Esophagus muscularis mucosa (tissue), 4 donors: ENCODE measurements at regions not wholly inside any gene's neighbourhood (a gene's known extent, or its start where the extent isn't known, plus 50 kb on each side); places are given as distances from the start of the nearest gene placed in this dataset.

Source experiments
- DNase-seq: peaks from one replicate; pipeline ENCODE4 v3.0.0-alpha.2; 2017; ENCODE audit errors: extremely low spot score
- H3K27ac ChIP-seq, 4 donors: fragments of 200-600 bp; sonication (generic); replicated peaks in 1 of 4; 1 replicate in 3 of 4; 2 replicates in 1 of 4; pipeline ENCODE4 v1.5.1; 2016 to 2019; ENCODE audit warnings: mild to moderate bottlenecking in 1 of 4
- H3K27me3 ChIP-seq, 4 donors: fragments of 200-600 bp; sonication (generic); one replicate each; pipeline versions ENCODE4 v1.5.1 to v1.6.0; 2016 to 2019
- H3K36me3 ChIP-seq, 4 donors: fragments of 200-600 bp; sonication (generic); one replicate each; pipeline ENCODE4 v1.5.1; 2016 to 2019
- H3K4me1 ChIP-seq, 4 donors: fragments of 200-600 bp; sonication (generic); one replicate each; pipeline ENCODE4 v1.5.1; 2016 to 2019
- H3K4me3 ChIP-seq, 4 donors: fragments of 200-600 bp; sonication (generic); 1 replicate in 2 of 4; 2 replicates in 2 of 4; pipeline ENCODE4 v1.5.1; 2016 to 2019; ENCODE audit warnings: mild to moderate bottlenecking in 4 of 4, moderate library complexity in 1 of 4
- H3K9me3 ChIP-seq, 4 donors: fragments of 200-600 bp; sonication (generic); 1 replicate in 3 of 4; 2 replicates in 1 of 4; pipeline ENCODE4 v1.5.1; 2016 to 2019
- EP300 ChIP-seq: sonication (generic); formaldehyde crosslinking; IDR thresholded peaks from one replicate; pipeline ENCODE4 v1.6.1; 2017; ENCODE audit warnings: antibody characterized with exemption
- POLR2A ChIP-seq: fragments of 450-650 bp; IDR thresholded peaks from one replicate; pipeline ENCODE4 v1.6.1; 2017; ENCODE audit warnings: antibody characterized with exemption, moderate library complexity, mild to moderate bottlenecking, low read depth
- POLR2AphosphoS5 ChIP-seq, 2 donors: sonication (generic); formaldehyde crosslinking; IDR thresholded peaks; one replicate each; pipeline ENCODE4 v1.6.1; 2017; ENCODE audit warnings: antibody characterized with exemption in 2 of 2
- WGBS: methylation state at CpG from one replicate; pipeline ENCODE4 v1.1.5; 2018; 5-methylcytosine and 5-hydroxymethylcytosine counted together
- intact Hi-C: fragments of 100-400 bp; cut with DNase I; formaldehyde crosslinking; loops from one replicate; pipeline ENCODE4 v1.15.1; 2023
- TF ChIP-seq, protein P1 (sequence below), 3 experiments: fragments of 200-600 bp in 2 of 3; fragments of 450-650 bp in 1 of 3; sonication (generic) in 2 of 3; IDR thresholded peaks; one replicate each; pipeline ENCODE4 v1.5.1; 2017 to 2019; ENCODE audit warnings: antibody characterized with exemption in 3 of 3, mild to moderate bottlenecking in 2 of 3, moderate library complexity in 1 of 3

DNA sequence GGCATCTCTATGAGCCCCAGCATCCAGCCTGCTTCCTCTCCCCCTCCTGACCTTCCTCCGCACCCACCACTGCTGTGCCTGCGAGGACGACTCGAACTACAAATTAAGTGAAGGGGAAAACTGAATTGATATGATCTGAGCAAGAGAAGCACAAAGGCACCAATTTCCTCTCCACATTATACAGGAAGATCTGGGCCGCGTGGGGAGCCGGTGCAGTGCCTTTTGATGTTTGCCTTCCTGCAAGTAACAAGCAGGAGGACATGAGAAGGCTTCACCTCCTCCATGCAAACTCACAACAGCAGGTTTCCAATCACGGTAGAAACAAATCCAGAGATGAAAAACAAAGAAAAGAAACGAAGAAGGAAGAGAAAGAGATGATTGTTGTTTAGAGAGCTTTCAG lies 57.8 kb upstream of the MMP2 start:
- TF ChIP-seq POLR2AphosphoS5 (IDR thresholded peaks at IDR 0.05) (no peak), POLR2A (no peak), EP300 (no peak)
- TF ChIP-seq, protein P1, sequence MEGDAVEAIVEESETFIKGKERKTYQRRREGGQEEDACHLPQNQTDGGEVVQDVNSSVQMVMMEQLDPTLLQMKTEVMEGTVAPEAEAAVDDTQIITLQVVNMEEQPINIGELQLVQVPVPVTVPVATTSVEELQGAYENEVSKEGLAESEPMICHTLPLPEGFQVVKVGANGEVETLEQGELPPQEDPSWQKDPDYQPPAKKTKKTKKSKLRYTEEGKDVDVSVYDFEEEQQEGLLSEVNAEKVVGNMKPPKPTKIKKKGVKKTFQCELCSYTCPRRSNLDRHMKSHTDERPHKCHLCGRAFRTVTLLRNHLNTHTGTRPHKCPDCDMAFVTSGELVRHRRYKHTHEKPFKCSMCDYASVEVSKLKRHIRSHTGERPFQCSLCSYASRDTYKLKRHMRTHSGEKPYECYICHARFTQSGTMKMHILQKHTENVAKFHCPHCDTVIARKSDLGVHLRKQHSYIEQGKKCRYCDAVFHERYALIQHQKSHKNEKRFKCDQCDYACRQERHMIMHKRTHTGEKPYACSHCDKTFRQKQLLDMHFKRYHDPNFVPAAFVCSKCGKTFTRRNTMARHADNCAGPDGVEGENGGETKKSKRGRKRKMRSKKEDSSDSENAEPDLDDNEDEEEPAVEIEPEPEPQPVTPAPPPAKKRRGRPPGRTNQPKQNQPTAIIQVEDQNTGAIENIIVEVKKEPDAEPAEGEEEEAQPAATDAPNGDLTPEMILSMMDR (IDR thresholded peaks at IDR 0.05): no peak
- WGBS: 40% methylated on average over 9 of the region's 9 CpGs

GRCh38 chr16:55426865-55427484 lies 52.0 kb upstream of the MMP2 start:
- H3K27me3 ChIP-seq: peaks cover 0 to 3% (median 0%) of the 10 kb centered on the region in 4 donors
- H3K9me3 ChIP-seq: no peaks in the 10 kb centered on the region
- intact Hi-C loops: no loop called here
- no peaks in the 10 kb centered on the region for H3K36me3 ChIP-seq
- H3K4me3 ChIP-seq: no peak overlapping the region
- H3K27ac ChIP-seq: no peak overlapping the region
- WGBS: 55% methylated on average over 5 of the region's 5 CpGs
- TF ChIP-seq EP300: no peak
- peak in 1 of 2 donors; percentile 14 for TF ChIP-seq POLR2AphosphoS5 (IDR thresholded peaks at IDR 0.05)
- no peaks in the 10 kb centered on the region for H3K4me1 ChIP-seq
- DNase-seq: no peak

More for the DNA sequence above, 57.8 kb upstream of the MMP2 start:
- H3K9me3 ChIP-seq: no peaks in the 10 kb centered on the region
- no peak overlapping the region for H3K4me3 ChIP-seq
- H3K27ac ChIP-seq: no peak overlapping the region
- peaks cover 0 to 28% (median 0%) of the 10 kb centered on the region in 4 donors for H3K27me3 ChIP-seq
- H3K4me1 ChIP-seq: no peaks in the 10 kb centered on the region
- intact Hi-C loops: no loop called here
- no peaks in the 10 kb centered on the region for H3K36me3 ChIP-seq
- no peak for DNase-seq
